ENCODE measurements at regions not wholly inside any gene's neighbourhood (a gene's known extent, or its start where the extent isn't known, plus 50 kb on each side); places are given as distances from the start of the nearest gene placed in this dataset.

- Histone ChIP-seq H3K9ac (ENCODE audit: low read depth, low read length) (no peak overlapping the region), H3K4me2 (ENCODE audit: insufficient read depth, low read length) (no peak overlapping the region), H3K4me1 (ENCODE audit: insufficient read depth, low read length) (no peaks in the 10 kb centered on the region), H3K36me3 (ENCODE audit: insufficient read depth, low read length) (no peaks in the 10 kb centered on the region), H4K20me1 (ENCODE audit: insufficient read depth, low read length) (no peaks in the 10 kb centered on the region), H3K27ac (ENCODE audit: low read length) (no peak overlapping the region), H3K4me3 (ENCODE audit: low read depth in 1 of 2, low read length in 2 of 2) (no peak overlapping the region), H3K79me2 (ENCODE audit: insufficient read depth, low read length) (no peaks in the 10 kb centered on the region), H3K27me3 (ENCODE audit: insufficient read depth, low read length, poor library complexity) (no peaks in the 10 kb centered on the region), H2AFZ (ENCODE audit: low read depth, low read length) (no peak overlapping the region), H3K9me3 (ENCODE audit: insufficient read depth, low read length, severe bottlenecking) (no peaks in the 10 kb centered on the region)
- no peak for DNase-seq
- ATAC-seq (ENCODE audit: insufficient read depth, low read depth) = no peak
- TF ChIP-seq EZH2 (IDR thresholded peaks at IDR 0.05; ENCODE audit: borderline replicate concordance, low read depth, low read length, severe bottlenecking) = no peak
Observed at GRCh38 chr10:117675514-117676055, 133.0 kb downstream of the EMX2 start.

GRCh38 chr10:117677239-117677638 is 134.7 kb downstream of the EMX2 start:
- Histone ChIP-seq H3K27ac (ENCODE audit: low read length) (no peak overlapping the region), H3K9me3 (ENCODE audit: insufficient read depth, low read length, severe bottlenecking) (no peaks in the 10 kb centered on the region), H3K4me3 (ENCODE audit: low read depth in 1 of 2, low read length in 2 of 2) (no peak overlapping the region), H3K4me1 (ENCODE audit: insufficient read depth, low read length) (no peaks in the 10 kb centered on the region), H4K20me1 (ENCODE audit: insufficient read depth, low read length) (no peaks in the 10 kb centered on the region), H3K79me2 (ENCODE audit: insufficient read depth, low read length) (no peaks in the 10 kb centered on the region), H3K36me3 (ENCODE audit: insufficient read depth, low read length) (no peaks in the 10 kb centered on the region), H3K4me2 (ENCODE audit: insufficient read depth, low read length) (no peak overlapping the region), H3K27me3 (ENCODE audit: insufficient read depth, low read length, poor library complexity) (no peaks in the 10 kb centered on the region), H3K9ac (ENCODE audit: low read depth, low read length) (no peak overlapping the region), H2AFZ (ENCODE audit: low read depth, low read length) (no peak overlapping the region)
- ATAC-seq (ENCODE audit: insufficient read depth, low read depth) (no peak), DNase-seq (no peak)
- no peak for TF ChIP-seq CTCF (IDR thresholded peaks at IDR 0.05; ENCODE audit: borderline replicate concordance, extremely low read depth, low read length, poor library complexity, severe bottlenecking)
- TF ChIP-seq EZH2 (IDR thresholded peaks at IDR 0.05; ENCODE audit: borderline replicate concordance, low read depth, low read length, severe bottlenecking) = no peak

- no peaks in the 10 kb centered on the region for H3K36me3 ChIP-seq (ENCODE audit: insufficient read depth, low read length)
- H3K4me3 ChIP-seq (ENCODE audit: low read depth in 1 of 2, low read length in 2 of 2) = no peak overlapping the region
- peaks cover 3% of the 10 kb centered on the region for H3K27me3 ChIP-seq (ENCODE audit: insufficient read depth, low read length, poor library complexity)
- H3K4me1 ChIP-seq (ENCODE audit: insufficient read depth, low read length) = no peaks in the 10 kb centered on the region
- H4K20me1 ChIP-seq (ENCODE audit: insufficient read depth, low read length) = no peaks in the 10 kb centered on the region
- H3K4me2 ChIP-seq (ENCODE audit: insufficient read depth, low read length) = no peak overlapping the region
- TF ChIP-seq EZH2 (IDR thresholded peaks at IDR 0.05; ENCODE audit: borderline replicate concordance, low read depth, low read length, severe bottlenecking) (no peak), CTCF (IDR thresholded peaks at IDR 0.05; ENCODE audit: borderline replicate concordance, extremely low read depth, low read length, poor library complexity, severe bottlenecking) (no peak)
- H3K79me2 ChIP-seq (ENCODE audit: insufficient read depth, low read length) = no peaks in the 10 kb centered on the region
- H3K9ac ChIP-seq (ENCODE audit: low read depth, low read length) = no peak overlapping the region
- no peak overlapping the region for H3K27ac ChIP-seq (ENCODE audit: low read length)
- no peaks in the 10 kb centered on the region for H3K9me3 ChIP-seq (ENCODE audit: insufficient read depth, low read length, severe bottlenecking)
- ATAC-seq (ENCODE audit: insufficient read depth, low read depth) (no peak), DNase-seq (no peak)
- no peak overlapping the region for H2AFZ ChIP-seq (ENCODE audit: low read depth, low read length)
Observed at GRCh38 chr10:117677890-117678500, 135.4 kb downstream of the EMX2 start.

GRCh38 chr10:117680601-117681000 is 138.1 kb downstream of the EMX2 start:
- no peak for TF ChIP-seq CTCF (IDR thresholded peaks at IDR 0.05; ENCODE audit: borderline replicate concordance, extremely low read depth, low read length, poor library complexity, severe bottlenecking)
- no peak for TF ChIP-seq EZH2 (IDR thresholded peaks at IDR 0.05; ENCODE audit: borderline replicate concordance, low read depth, low read length, severe bottlenecking)
- Histone ChIP-seq H4K20me1 (ENCODE audit: insufficient read depth, low read length) (no peaks in the 10 kb centered on the region; the same call in 1 of the 2 replicates), H3K79me2 (ENCODE audit: insufficient read depth, low read length) (no peaks in the 10 kb centered on the region), H3K4me2 (ENCODE audit: insufficient read depth, low read length) (no peak overlapping the region), H3K4me1 (ENCODE audit: insufficient read depth, low read length) (no peaks in the 10 kb centered on the region), H3K36me3 (ENCODE audit: insufficient read depth, low read length) (no peaks in the 10 kb centered on the region), H3K9me3 (ENCODE audit: insufficient read depth, low read length, severe bottlenecking) (no peaks in the 10 kb centered on the region), H3K4me3 (ENCODE audit: low read depth in 1 of 2, low read length in 2 of 2) (no peak overlapping the region), H3K27ac (ENCODE audit: low read length) (no peak overlapping the region), H3K9ac (ENCODE audit: low read depth, low read length) (no peak overlapping the region), H3K27me3 (ENCODE audit: insufficient read depth, low read length, poor library complexity) (peaks cover 3% of the 10 kb centered on the region), H2AFZ (ENCODE audit: low read depth, low read length) (no peak overlapping the region)
- DNase-seq (no peak), ATAC-seq (ENCODE audit: insufficient read depth, low read depth) (no peak)
